DND-41 (cell line): ENCODE measurements at regions not wholly inside any gene's neighbourhood (a gene's known extent, or its start where the extent isn't known, plus 50 kb on each side); places are given as distances from the start of the nearest gene placed in this dataset.

ENCODE experiments used
- EZH2 ChIP-seq: IDR thresholded peaks from 3 replicates; pipeline ENCODE4 v1.6.1; 2012; ENCODE audit warnings: borderline replicate concordance, low read depth, mild to moderate bottlenecking, moderate library complexity, low read length, inconsistent platforms; ENCODE audit not compliant: severe bottlenecking
- TF ChIP-seq, protein P1 (sequence below): IDR thresholded peaks from 2 replicates; pipeline ENCODE4 v1.5.1; 2012; ENCODE audit warnings: borderline replicate concordance, low read length, moderate library complexity, mild to moderate bottlenecking; ENCODE audit not compliant: poor library complexity, severe bottlenecking; ENCODE audit errors: extremely low read depth

DNA sequence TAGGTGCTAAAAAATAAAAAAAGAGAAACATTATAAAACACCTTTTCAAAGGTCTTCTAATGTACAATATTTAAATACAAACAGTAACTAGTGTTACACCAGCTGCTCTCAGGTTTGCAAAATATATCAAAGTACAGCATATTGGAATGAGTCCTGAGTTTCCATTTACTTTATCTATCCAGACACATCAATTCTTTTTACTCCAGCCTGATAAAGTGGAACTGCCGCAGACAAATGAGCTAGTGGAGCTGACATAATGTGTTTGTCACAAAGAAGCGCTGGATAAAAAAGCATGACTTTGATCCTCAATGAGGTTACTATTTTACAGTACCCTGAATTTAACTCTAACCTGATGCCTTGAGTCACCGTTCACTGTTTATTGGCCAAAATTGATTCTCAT is 1243.1 kb downstream of the GATA3 start:
- TF ChIP-seq EZH2, result no peak
- TF ChIP-seq, protein P1, sequence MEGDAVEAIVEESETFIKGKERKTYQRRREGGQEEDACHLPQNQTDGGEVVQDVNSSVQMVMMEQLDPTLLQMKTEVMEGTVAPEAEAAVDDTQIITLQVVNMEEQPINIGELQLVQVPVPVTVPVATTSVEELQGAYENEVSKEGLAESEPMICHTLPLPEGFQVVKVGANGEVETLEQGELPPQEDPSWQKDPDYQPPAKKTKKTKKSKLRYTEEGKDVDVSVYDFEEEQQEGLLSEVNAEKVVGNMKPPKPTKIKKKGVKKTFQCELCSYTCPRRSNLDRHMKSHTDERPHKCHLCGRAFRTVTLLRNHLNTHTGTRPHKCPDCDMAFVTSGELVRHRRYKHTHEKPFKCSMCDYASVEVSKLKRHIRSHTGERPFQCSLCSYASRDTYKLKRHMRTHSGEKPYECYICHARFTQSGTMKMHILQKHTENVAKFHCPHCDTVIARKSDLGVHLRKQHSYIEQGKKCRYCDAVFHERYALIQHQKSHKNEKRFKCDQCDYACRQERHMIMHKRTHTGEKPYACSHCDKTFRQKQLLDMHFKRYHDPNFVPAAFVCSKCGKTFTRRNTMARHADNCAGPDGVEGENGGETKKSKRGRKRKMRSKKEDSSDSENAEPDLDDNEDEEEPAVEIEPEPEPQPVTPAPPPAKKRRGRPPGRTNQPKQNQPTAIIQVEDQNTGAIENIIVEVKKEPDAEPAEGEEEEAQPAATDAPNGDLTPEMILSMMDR, result no peak
